ENCODE measurements at regions not wholly inside any gene's neighbourhood (a gene's known extent, or its start where the extent isn't known, plus 50 kb on each side); places are given as distances from the start of the nearest gene placed in this dataset.

DNA sequence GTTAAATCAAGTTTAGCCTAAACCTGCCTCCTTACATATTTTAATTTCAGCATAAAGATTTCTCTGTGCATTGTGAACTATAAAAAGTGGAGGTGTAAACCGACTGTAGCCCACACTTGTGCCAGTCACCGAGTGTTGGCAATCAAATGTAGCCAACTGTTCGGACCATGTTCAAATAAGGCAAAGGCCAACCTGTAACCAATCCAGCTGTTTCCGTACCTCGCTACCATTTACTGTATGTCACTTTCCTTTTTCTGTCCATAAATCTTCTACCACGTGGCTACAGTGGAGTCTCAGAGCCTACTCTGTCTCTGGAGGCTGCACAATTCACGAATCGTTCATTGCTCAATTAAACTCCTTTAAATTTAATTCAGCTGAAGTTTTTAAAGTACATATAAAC lies 156.0 kb downstream of the SLC25A46 start:
- Histone ChIP-seq H3K36me3 (no peaks in the 10 kb centered on the region), H3K4me3 (no peak overlapping the region), H3K9ac (ENCODE audit: low read depth in 2 of 2, low read length in 2 of 2) (no peak overlapping the region), H3K4me1 (no peaks in the 10 kb centered on the region), H3K27ac (no peak overlapping the region), H3K27me3 (no peaks in the 10 kb centered on the region), H3K9me3 (no peaks in the 10 kb centered on the region)
- no peak for DNase-seq
- TF ChIP-seq, protein P1, sequence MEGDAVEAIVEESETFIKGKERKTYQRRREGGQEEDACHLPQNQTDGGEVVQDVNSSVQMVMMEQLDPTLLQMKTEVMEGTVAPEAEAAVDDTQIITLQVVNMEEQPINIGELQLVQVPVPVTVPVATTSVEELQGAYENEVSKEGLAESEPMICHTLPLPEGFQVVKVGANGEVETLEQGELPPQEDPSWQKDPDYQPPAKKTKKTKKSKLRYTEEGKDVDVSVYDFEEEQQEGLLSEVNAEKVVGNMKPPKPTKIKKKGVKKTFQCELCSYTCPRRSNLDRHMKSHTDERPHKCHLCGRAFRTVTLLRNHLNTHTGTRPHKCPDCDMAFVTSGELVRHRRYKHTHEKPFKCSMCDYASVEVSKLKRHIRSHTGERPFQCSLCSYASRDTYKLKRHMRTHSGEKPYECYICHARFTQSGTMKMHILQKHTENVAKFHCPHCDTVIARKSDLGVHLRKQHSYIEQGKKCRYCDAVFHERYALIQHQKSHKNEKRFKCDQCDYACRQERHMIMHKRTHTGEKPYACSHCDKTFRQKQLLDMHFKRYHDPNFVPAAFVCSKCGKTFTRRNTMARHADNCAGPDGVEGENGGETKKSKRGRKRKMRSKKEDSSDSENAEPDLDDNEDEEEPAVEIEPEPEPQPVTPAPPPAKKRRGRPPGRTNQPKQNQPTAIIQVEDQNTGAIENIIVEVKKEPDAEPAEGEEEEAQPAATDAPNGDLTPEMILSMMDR (IDR thresholded peaks at IDR 0.05), result no peak
- intact Hi-C loops (cut with DNase I), result no loop called here

DNA sequence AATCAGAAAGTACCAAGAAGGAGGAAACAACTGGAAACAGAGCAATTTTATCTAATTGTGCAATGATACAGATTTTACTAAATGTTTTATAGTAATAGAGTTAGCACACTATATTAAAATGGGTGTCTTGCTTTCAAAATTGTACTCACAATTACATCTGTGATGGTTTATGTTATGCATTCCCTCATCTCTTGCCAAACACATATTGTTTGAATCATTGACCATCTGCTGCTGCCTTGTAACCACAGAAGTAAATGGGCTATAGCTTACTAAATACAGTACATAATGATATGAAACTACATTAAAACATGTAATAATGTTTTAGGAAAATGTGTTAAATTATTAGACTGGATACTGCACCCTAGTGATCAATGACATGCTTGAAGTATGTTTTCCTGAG lies 158.1 kb downstream of the SLC25A46 start:
- H3K27me3 ChIP-seq, result no peaks in the 10 kb centered on the region
- H3K9me3 ChIP-seq, result no peaks in the 10 kb centered on the region
- TF ChIP-seq, protein P1 (IDR thresholded peaks at IDR 0.05), result no peak
- DNase-seq, result no peak
- no peak overlapping the region for H3K4me3 ChIP-seq
- intact Hi-C loops (cut with DNase I), result no loop called here
- no peaks in the 10 kb centered on the region for H3K4me1 ChIP-seq
- no peak overlapping the region for H3K27ac ChIP-seq
- H3K9ac ChIP-seq (ENCODE audit: low read depth in 2 of 2, low read length in 2 of 2), result no peak overlapping the region
- no peaks in the 10 kb centered on the region for H3K36me3 ChIP-seq

DNA sequence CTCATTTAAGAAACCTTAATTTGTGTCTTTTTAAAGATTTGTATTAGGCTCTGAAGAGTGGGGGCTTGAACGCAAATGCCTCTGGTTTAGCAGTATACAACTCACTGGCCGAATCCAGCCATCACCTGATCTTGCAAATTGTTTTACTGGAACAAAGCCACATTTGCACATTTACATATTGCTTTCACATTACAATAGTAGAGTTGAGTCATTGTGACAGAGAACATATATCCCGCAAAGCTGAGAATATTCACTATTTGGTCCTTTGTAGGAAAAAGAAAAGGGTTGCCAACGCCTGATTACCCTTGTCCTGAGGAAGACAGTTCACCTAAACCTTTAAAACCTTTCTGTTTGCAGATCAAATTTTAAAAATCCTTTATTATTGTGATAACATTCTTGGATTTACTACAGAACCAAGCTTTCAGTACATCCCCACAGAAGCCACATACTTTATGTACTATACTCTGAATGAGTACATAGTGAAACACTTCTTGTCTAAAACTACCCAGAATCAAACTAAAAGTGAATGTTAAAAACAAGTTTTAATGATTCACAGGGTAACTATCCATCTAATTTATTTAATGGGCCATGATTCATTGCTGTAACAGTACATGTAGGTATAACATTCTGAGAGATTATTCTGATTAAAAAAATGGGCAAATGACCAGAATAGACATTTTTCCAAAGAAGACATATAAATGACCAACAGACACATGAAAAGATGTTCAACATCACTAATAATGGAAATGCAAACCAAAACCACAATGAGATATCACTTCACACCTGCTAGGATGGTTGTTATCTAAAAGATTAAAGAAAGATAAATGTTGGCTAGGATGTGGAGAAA lies 161.0 kb downstream of the SLC25A46 start:
- H3K9me3 ChIP-seq, result no peaks in the 10 kb centered on the region
- no peak overlapping the region for H3K9ac ChIP-seq (ENCODE audit: low read depth in 2 of 2, low read length in 2 of 2)
- no peaks in the 10 kb centered on the region for H3K27me3 ChIP-seq
- no peaks in the 10 kb centered on the region for H3K36me3 ChIP-seq
- H3K27ac ChIP-seq, result no peak overlapping the region
- intact Hi-C loops (cut with DNase I), result no loop called here
- H3K4me1 ChIP-seq, result no peaks in the 10 kb centered on the region
- DNase-seq, result no peak
- no peak overlapping the region for H3K4me3 ChIP-seq
- TF ChIP-seq, protein P1 (IDR thresholded peaks at IDR 0.05), result no peak

DNA sequence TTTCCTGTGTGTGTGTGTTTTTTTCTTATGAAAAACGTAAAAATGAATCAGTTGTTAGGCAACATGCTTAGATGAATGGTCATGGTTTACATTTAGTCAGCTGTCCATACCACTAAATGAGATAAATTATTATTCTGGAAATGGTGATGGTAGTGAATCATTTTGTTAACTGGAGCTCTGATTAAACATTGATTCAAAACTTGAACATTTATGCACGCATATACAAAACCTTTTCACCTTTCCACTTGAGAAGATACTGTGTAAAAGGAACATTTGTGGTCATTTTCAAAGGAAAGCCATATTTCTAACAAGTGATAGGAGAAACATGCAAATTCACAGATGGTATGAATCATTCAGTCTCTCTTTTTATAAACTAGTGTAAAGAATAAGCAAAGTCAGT lies 162.0 kb downstream of the SLC25A46 start:
- H3K9ac ChIP-seq (ENCODE audit: low read depth in 2 of 2, low read length in 2 of 2), result no peak overlapping the region
- H3K9me3 ChIP-seq, result no peaks in the 10 kb centered on the region
- no peak overlapping the region for H3K4me3 ChIP-seq
- H3K27me3 ChIP-seq, result no peaks in the 10 kb centered on the region
- TF ChIP-seq, protein P1 (IDR thresholded peaks at IDR 0.05), result no peak
- intact Hi-C loops (cut with DNase I), result no loop called here
- H3K27ac ChIP-seq, result no peak overlapping the region
- no peaks in the 10 kb centered on the region for H3K4me1 ChIP-seq
- no peaks in the 10 kb centered on the region for H3K36me3 ChIP-seq
- no peak for DNase-seq

DNA sequence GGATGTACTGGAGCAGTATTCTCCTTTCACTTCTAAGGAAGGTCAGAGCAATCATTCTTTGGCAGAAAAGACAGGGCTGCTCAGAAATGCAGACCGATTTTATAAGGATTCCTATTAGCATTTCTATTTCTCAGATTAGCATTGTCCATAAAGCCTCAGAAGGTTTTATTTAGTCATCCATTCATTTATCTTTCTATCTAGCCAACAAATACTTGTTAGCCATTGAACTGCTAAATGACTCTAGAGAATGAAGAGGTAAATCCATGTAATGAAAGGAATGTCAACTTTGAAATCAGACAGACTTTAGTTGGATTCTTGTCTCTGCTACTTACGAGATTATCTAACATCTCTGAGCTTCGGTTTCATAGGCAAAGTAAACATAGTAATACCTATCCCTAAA lies 165.2 kb downstream of the SLC25A46 start:
- Histone ChIP-seq H3K4me3 (no peak overlapping the region), H3K4me1 (no peaks in the 10 kb centered on the region), H3K27ac (no peak overlapping the region), H3K9me3 (no peaks in the 10 kb centered on the region), H3K36me3 (no peaks in the 10 kb centered on the region), H3K9ac (ENCODE audit: low read depth in 2 of 2, low read length in 2 of 2) (no peak overlapping the region), H3K27me3 (no peaks in the 10 kb centered on the region)
- no peak for DNase-seq
- TF ChIP-seq, protein P1 (IDR thresholded peaks at IDR 0.05), result no peak
- intact Hi-C loops (cut with DNase I), result no loop called here

All from colonic mucosa (tissue), 4 donors.